Activated naive CD8-positive, alpha-beta T cell treated with anti-CD3 and anti-CD28 coated beads for 36 hours (primary cell): ENCODE measurements at regions not wholly inside any gene's neighbourhood (a gene's known extent, or its start where the extent isn't known, plus 50 kb on each side); places are given as distances from the start of the nearest gene placed in this dataset.
"Not testable (repeated sequence)": the region's sequence is repeated elsewhere in the genome, so short reads cannot be mapped to it uniquely, and the experiment has no call there.

Experiments
- DNase-seq: peaks from one replicate; pipeline ENCODE4 v3.0.0; 2021
- H3K27ac Mint-ChIP-seq: one replicate; pipeline ENCODE4 v1.8.0; 2022; ENCODE audit warnings: mild to moderate bottlenecking, moderate library complexity, mixed read lengths
- H3K27me3 Mint-ChIP-seq: one replicate; pipeline ENCODE4 v1.8.0; 2022; ENCODE audit warnings: mild to moderate bottlenecking, mixed read lengths
- H3K36me3 Mint-ChIP-seq: one replicate; pipeline ENCODE4 v1.8.0; 2021; ENCODE audit warnings: mild to moderate bottlenecking, mixed read lengths
- H3K4me1 Mint-ChIP-seq: one replicate; pipeline ENCODE4 v1.8.0; 2021; ENCODE audit warnings: mixed read lengths
- H3K4me3 Mint-ChIP-seq: one replicate; pipeline ENCODE4 v1.8.0; 2022; ENCODE audit warnings: mild to moderate bottlenecking, moderate library complexity, mixed read lengths
- H3K9me3 Mint-ChIP-seq: one replicate; pipeline ENCODE4 v1.8.0; 2022; ENCODE audit warnings: mixed read lengths

GRCh38 chr2:121150126-121150525 lies 134.9 kb downstream of the TFCP2L1 start:
- Mint-ChIP-seq H3K27me3 (peaks cover 4% of the 10 kb centered on the region), H3K36me3 (no peaks in the 10 kb centered on the region), H3K4me1 (no peaks in the 10 kb centered on the region), H3K27ac (no peak overlapping the region), H3K9me3 (peaks cover under 1% of the 10 kb centered on the region), H3K4me3 (no peak overlapping the region)
- DNase-seq = no peak

- Mint-ChIP-seq H3K4me3 (no peak overlapping the region), H3K27me3 (peaks cover 4% of the 10 kb centered on the region), H3K4me1 (no peaks in the 10 kb centered on the region), H3K9me3 (peaks cover 2% of the 10 kb centered on the region), H3K27ac (no peak overlapping the region), H3K36me3 (no peaks in the 10 kb centered on the region)
- DNase-seq = no peak
These were observed 134.3 kb downstream of the TFCP2L1 start for GRCh38 chr2:121150713-121151112.

- H3K4me3 Mint-ChIP-seq = no peak overlapping the region
- no peak overlapping the region for H3K27ac Mint-ChIP-seq
- no peaks in the 10 kb centered on the region for H3K4me1 Mint-ChIP-seq
- H3K27me3 Mint-ChIP-seq = peaks cover 4% of the 10 kb centered on the region
- DNase-seq = no peak
- H3K36me3 Mint-ChIP-seq = no peaks in the 10 kb centered on the region
- H3K9me3 Mint-ChIP-seq = peaks cover 3% of the 10 kb centered on the region
These were observed 133.5 kb downstream of the TFCP2L1 start for GRCh38 chr2:121151311-121152109.

- peaks cover 2% of the 10 kb centered on the region for H3K27me3 Mint-ChIP-seq
- no peak overlapping the region for H3K4me3 Mint-ChIP-seq
- H3K9me3 Mint-ChIP-seq = peaks cover 11% of the 10 kb centered on the region
- no peaks in the 10 kb centered on the region for H3K36me3 Mint-ChIP-seq
- H3K4me1 Mint-ChIP-seq = no peaks in the 10 kb centered on the region
- no peak overlapping the region for H3K27ac Mint-ChIP-seq
- DNase-seq = no peak
These were observed 132.1 kb downstream of the TFCP2L1 start for GRCh38 chr2:121152861-121153260.

GRCh38 chr2:121153516-121153915 lies 131.5 kb downstream of the TFCP2L1 start:
- H3K9me3 Mint-ChIP-seq = peaks cover 16% of the 10 kb centered on the region
- no peak for DNase-seq
- peaks cover 1% of the 10 kb centered on the region for H3K36me3 Mint-ChIP-seq
- H3K27ac Mint-ChIP-seq = no peak overlapping the region
- H3K27me3 Mint-ChIP-seq = no peaks in the 10 kb centered on the region
- no peaks in the 10 kb centered on the region for H3K4me1 Mint-ChIP-seq
- no peak overlapping the region for H3K4me3 Mint-ChIP-seq

GRCh38 chr2:121155502-121156056 lies 129.4 kb downstream of the TFCP2L1 start:
- Mint-ChIP-seq H3K4me3 (no peak overlapping the region), H3K4me1 (no peaks in the 10 kb centered on the region)

GRCh38 chr2:121157481-121157880 lies 127.5 kb downstream of the TFCP2L1 start:
- not testable (repeated sequence) for DNase-seq, H3K4me1 Mint-ChIP-seq, H3K27ac Mint-ChIP-seq, H3K4me3 Mint-ChIP-seq, H3K36me3 Mint-ChIP-seq, H3K27me3 Mint-ChIP-seq
- H3K9me3 Mint-ChIP-seq = peaks cover 16% of the 10 kb centered on the region

More at GRCh38 chr2:121155502-121156056, 129.4 kb downstream of the TFCP2L1 start:
- Mint-ChIP-seq H3K36me3 (peaks cover 1% of the 10 kb centered on the region), H3K27ac (no peak overlapping the region), H3K9me3 (peaks cover 16% of the 10 kb centered on the region), H3K27me3 (no peaks in the 10 kb centered on the region)
- DNase-seq = no peak

GRCh38 chr2:121159291-121160071 lies 125.5 kb downstream of the TFCP2L1 start:
- Mint-ChIP-seq H3K27me3 (no peaks in the 10 kb centered on the region), H3K36me3 (peaks cover 1% of the 10 kb centered on the region), H3K9me3 (peaks cover 21% of the 10 kb centered on the region), H3K4me1 (no peaks in the 10 kb centered on the region), H3K27ac (no peak overlapping the region), H3K4me3 (no peak overlapping the region)
- no peak for DNase-seq

GRCh38 chr2:121160366-121160765 lies 124.6 kb downstream of the TFCP2L1 start:
- H3K4me3 Mint-ChIP-seq = no peak overlapping the region
- no peaks in the 10 kb centered on the region for H3K4me1 Mint-ChIP-seq
- no peak for DNase-seq
- H3K9me3 Mint-ChIP-seq = peaks cover 18% of the 10 kb centered on the region
- no peak overlapping the region for H3K27ac Mint-ChIP-seq
- no peaks in the 10 kb centered on the region for H3K27me3 Mint-ChIP-seq
- peaks cover 1% of the 10 kb centered on the region for H3K36me3 Mint-ChIP-seq

GRCh38 chr2:121161272-121161671 lies 123.7 kb downstream of the TFCP2L1 start:
- H3K4me3 Mint-ChIP-seq = no peak overlapping the region
- peaks cover 18% of the 10 kb centered on the region for H3K9me3 Mint-ChIP-seq
- H3K27me3 Mint-ChIP-seq = no peaks in the 10 kb centered on the region
- no peak for DNase-seq
- peaks cover 1% of the 10 kb centered on the region for H3K36me3 Mint-ChIP-seq
- H3K27ac Mint-ChIP-seq = no peak overlapping the region
- H3K4me1 Mint-ChIP-seq = no peaks in the 10 kb centered on the region

- H3K9me3 Mint-ChIP-seq = peaks cover 9% of the 10 kb centered on the region
- peaks cover 4% of the 10 kb centered on the region for H3K27me3 Mint-ChIP-seq
- no peak overlapping the region for H3K27ac Mint-ChIP-seq
- H3K36me3 Mint-ChIP-seq = peaks cover 1% of the 10 kb centered on the region
- H3K4me1 Mint-ChIP-seq = no peaks in the 10 kb centered on the region
- no peak for DNase-seq
- no peak overlapping the region for H3K4me3 Mint-ChIP-seq
These were observed 122.1 kb downstream of the TFCP2L1 start for GRCh38 chr2:121162893-121163292.

- no peaks in the 10 kb centered on the region for H3K4me1 Mint-ChIP-seq
- H3K9me3 Mint-ChIP-seq = peaks cover 5% of the 10 kb centered on the region
- H3K36me3 Mint-ChIP-seq = no peaks in the 10 kb centered on the region
- no peak overlapping the region for H3K27ac Mint-ChIP-seq
- peaks cover 6% of the 10 kb centered on the region for H3K27me3 Mint-ChIP-seq
- no peak for DNase-seq
- no peak overlapping the region for H3K4me3 Mint-ChIP-seq
These were observed 121.0 kb downstream of the TFCP2L1 start for GRCh38 chr2:121164042-121164441.

GRCh38 chr2:121165038-121165542 lies 119.9 kb downstream of the TFCP2L1 start:
- Mint-ChIP-seq H3K36me3 (no peaks in the 10 kb centered on the region), H3K9me3 (peaks cover 7% of the 10 kb centered on the region), H3K4me3 (no peak overlapping the region), H3K27ac (no peak overlapping the region), H3K4me1 (no peaks in the 10 kb centered on the region), H3K27me3 (peaks cover 7% of the 10 kb centered on the region)
- no peak for DNase-seq
